HFFc6 (cell line): ENCODE measurements at regions not wholly inside any gene's neighbourhood (a gene's known extent, or its start where the extent isn't known, plus 50 kb on each side); places are given as distances from the start of the nearest gene placed in this dataset.

Experiments
- DNase-seq: peaks from one replicate; pipeline ENCODE4 v3.0.0-alpha.2; 2018
- H3K27ac Mint-ChIP-seq: 2 replicates; pipeline ENCODE4 v1.8.0; 2020; ENCODE audit warnings: mild to moderate bottlenecking, mixed read lengths
- H3K27me3 Mint-ChIP-seq: 2 replicates; pipeline ENCODE4 v1.8.0; 2021; ENCODE audit warnings: mild to moderate bottlenecking, moderate library complexity, mixed read lengths; ENCODE audit not compliant: insufficient read depth
- H3K36me3 Mint-ChIP-seq: 2 replicates; pipeline ENCODE4 v1.8.0; 2021; ENCODE audit warnings: low read depth, mixed read lengths
- H3K4me1 Mint-ChIP-seq: 2 replicates; pipeline ENCODE4 v1.8.0; 2020; ENCODE audit warnings: low read depth, mixed read lengths
- H3K4me3 Mint-ChIP-seq: 2 replicates; pipeline ENCODE4 v1.8.0; 2020; ENCODE audit warnings: mild to moderate bottlenecking, moderate library complexity, mixed read lengths
- H3K9me3 Mint-ChIP-seq: 2 replicates; pipeline ENCODE4 v1.8.0; 2020; ENCODE audit warnings: mild to moderate bottlenecking, mixed read lengths
- TF ChIP-seq, protein P1 (sequence below): fragments of 200-600 bp; sonication (generic); IDR thresholded peaks from 2 replicates; pipeline ENCODE4 v1.5.0; 2021; ENCODE audit warnings: antibody characterized with exemption, mild to moderate bottlenecking

DNA sequence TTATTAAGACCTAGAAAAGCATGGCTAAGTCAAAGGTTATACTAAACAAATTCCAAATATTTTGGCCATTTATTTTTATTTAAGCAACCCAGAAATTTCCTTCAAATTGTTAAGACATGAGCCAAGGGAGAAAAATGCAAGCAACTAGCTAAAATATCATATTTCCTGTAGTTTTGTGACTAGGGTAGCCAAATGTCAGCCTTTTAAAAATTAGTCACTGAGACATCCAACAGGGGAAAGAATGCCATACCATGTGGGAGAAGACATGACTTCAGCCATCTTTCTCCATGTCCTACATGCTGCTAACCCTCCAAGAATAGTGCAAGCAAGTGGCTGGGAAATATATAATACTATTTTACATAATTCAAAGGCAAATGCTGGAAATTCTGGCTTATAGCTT, 197.9 kb downstream of the DSEL start:
- DNase-seq = peak; percentile 41
- 0 out of 2 replicates have a peak overlapping the region, but pooled peaks have one; percentile 13 for H3K27ac Mint-ChIP-seq
- no peaks in the 10 kb centered on the region for H3K27me3 Mint-ChIP-seq
- peaks cover 12% of the 10 kb centered on the region; the same call in 1 of the 2 replicates for H3K36me3 Mint-ChIP-seq
- H3K4me3 Mint-ChIP-seq = no peak overlapping the region
- H3K4me1 Mint-ChIP-seq = peaks cover 16% of the 10 kb centered on the region
- H3K9me3 Mint-ChIP-seq = no peaks in the 10 kb centered on the region; the same call in 1 of the 2 replicates
- TF ChIP-seq, protein P1, sequence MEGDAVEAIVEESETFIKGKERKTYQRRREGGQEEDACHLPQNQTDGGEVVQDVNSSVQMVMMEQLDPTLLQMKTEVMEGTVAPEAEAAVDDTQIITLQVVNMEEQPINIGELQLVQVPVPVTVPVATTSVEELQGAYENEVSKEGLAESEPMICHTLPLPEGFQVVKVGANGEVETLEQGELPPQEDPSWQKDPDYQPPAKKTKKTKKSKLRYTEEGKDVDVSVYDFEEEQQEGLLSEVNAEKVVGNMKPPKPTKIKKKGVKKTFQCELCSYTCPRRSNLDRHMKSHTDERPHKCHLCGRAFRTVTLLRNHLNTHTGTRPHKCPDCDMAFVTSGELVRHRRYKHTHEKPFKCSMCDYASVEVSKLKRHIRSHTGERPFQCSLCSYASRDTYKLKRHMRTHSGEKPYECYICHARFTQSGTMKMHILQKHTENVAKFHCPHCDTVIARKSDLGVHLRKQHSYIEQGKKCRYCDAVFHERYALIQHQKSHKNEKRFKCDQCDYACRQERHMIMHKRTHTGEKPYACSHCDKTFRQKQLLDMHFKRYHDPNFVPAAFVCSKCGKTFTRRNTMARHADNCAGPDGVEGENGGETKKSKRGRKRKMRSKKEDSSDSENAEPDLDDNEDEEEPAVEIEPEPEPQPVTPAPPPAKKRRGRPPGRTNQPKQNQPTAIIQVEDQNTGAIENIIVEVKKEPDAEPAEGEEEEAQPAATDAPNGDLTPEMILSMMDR = no peak

DNA sequence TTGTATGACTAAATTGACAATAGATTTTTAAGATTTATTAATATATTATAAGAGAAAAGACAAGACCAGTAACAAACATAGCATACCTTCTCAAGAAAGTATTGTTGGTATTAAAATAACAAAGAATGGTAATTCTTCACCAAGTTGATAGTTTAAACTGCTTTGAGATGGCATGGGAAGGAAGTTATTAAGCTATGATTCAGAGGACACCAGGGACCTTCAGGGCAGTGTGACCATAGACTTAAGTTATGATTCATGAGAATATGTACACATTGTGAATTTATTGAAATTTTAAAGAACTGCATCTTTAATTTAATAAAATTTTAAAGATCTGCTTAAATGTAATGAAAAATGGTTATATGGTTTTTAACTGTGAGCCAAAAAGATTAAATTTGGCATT, 205.7 kb downstream of the DSEL start:
- Mint-ChIP-seq H3K36me3 (no peaks in the 10 kb centered on the region), H3K4me3 (no peak overlapping the region), H3K27me3 (no peaks in the 10 kb centered on the region), H3K27ac (no peak overlapping the region), H3K9me3 (no peaks in the 10 kb centered on the region), H3K4me1 (peaks cover 24% of the 10 kb centered on the region)
- peak; percentile 33 for DNase-seq
- TF ChIP-seq, protein P1 = no peak

DNA sequence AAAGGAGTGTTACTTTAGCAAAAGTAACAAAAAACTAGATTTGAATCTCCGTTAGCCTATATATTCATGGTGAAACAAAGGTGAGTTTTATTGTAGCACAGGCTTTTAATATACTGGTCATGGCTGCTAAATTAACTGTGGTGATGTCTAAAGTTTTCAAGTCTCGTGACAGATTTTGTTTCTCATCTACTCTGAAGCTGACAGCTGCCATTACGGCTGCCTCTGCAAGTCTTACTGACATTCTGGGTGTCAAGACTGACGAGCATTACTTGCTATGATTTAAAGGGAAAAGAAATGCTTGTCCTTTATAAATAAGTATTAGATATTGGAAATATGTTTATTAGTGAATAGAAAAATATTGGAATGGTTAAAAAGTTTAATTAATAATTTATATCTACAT, 207.7 kb downstream of the DSEL start:
- H3K36me3 Mint-ChIP-seq = no peaks in the 10 kb centered on the region
- H3K9me3 Mint-ChIP-seq = no peaks in the 10 kb centered on the region
- DNase-seq = no peak
- no peaks in the 10 kb centered on the region for H3K27me3 Mint-ChIP-seq
- peaks cover 24% of the 10 kb centered on the region for H3K4me1 Mint-ChIP-seq
- H3K4me3 Mint-ChIP-seq = no peak overlapping the region; the same call in 1 of the 2 replicates
- no peak overlapping the region for H3K27ac Mint-ChIP-seq
- TF ChIP-seq, protein P1 = no peak

DNA sequence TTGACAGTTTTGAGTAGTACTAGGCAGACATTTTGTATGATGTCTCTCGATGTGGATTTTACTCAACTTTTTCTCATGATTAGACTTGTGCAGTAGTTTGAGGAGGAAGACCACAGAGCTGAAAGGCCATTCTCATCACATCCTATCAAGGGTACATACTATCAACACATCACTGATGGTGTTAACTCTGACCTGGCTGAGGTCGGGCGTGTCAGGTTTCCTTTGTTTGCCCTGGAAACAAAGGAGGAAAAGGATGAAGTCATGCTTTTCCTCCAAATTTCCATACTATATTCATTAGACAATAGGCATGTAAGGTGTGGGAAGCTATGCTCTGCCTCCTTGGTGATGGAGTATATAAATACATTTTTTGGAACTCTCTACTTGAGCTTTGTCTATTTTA, 211.1 kb downstream of the DSEL start:
- H3K4me1 Mint-ChIP-seq = peaks cover 37% of the 10 kb centered on the region
- H3K36me3 Mint-ChIP-seq = no peaks in the 10 kb centered on the region
- H3K9me3 Mint-ChIP-seq = no peaks in the 10 kb centered on the region
- H3K27me3 Mint-ChIP-seq = no peaks in the 10 kb centered on the region
- H3K4me3 Mint-ChIP-seq = no peak overlapping the region
- TF ChIP-seq, protein P1 = no peak
- no peak overlapping the region for H3K27ac Mint-ChIP-seq
- no peak for DNase-seq

DNA sequence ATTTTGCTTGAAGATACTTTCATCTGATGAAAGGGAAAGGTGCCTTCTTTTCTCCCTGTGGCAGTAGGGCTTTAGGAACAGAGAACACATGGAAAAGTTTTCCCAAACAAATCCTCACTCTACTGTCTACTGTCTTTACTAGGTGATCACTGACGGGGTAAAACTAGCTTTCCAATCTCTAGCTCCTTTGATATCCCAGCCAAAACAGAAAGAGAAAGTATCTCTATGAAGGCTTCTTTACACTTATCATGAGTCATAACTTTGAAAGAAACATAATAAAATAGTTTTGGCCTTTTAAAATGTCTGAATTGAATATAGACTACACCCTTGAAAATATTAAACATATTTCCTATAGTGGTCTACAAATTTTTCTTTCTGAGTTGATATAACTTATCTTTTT, 214.5 kb downstream of the DSEL start:
- 0 out of 2 replicates have a peak, but pooled peaks cover 1% of the 10 kb centered on the region for H3K27me3 Mint-ChIP-seq
- no peaks in the 10 kb centered on the region for H3K36me3 Mint-ChIP-seq
- H3K4me1 Mint-ChIP-seq = peaks cover 20% of the 10 kb centered on the region
- H3K4me3 Mint-ChIP-seq = peak overlapping the region; percentile 83
- TF ChIP-seq, protein P1 = no peak
- DNase-seq = no peak
- no peaks in the 10 kb centered on the region for H3K9me3 Mint-ChIP-seq
- H3K27ac Mint-ChIP-seq = peak overlapping the region; percentile 88

DNA sequence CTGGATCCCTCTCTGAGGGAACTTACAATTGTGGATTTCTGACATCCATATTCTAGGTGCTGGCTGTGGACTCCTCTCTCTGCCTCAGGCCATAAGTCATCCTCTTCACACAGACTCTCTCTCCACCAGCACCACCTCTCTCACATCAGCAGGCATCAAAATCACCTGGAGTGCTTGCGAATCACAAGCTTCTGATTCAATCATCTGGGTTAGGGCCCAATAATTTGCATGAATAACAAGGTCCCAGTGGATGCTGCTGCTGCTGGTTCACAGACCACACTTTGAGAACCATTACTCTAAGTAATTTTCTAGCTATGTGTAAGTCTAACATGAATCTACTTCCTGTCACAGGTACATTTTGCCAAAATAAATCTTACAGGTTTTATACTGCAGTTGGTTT, 214.9 kb downstream of the DSEL start:
- Mint-ChIP-seq H3K4me3 (peak overlapping the region; percentile 83), H3K27ac (peak overlapping the region; percentile 88), H3K36me3 (no peaks in the 10 kb centered on the region), H3K9me3 (no peaks in the 10 kb centered on the region), H3K4me1 (peaks cover 20% of the 10 kb centered on the region), H3K27me3 (0 out of 2 replicates have a peak, but pooled peaks cover 1% of the 10 kb centered on the region)
- TF ChIP-seq, protein P1 = no peak
- DNase-seq = no peak
